ENCODE measurements at regions not wholly inside any gene's neighbourhood (a gene's known extent, or its start where the extent isn't known, plus 50 kb on each side); places are given as distances from the start of the nearest gene placed in this dataset.
"Not testable (repeated sequence)": the region's sequence is repeated elsewhere in the genome, so short reads cannot be mapped to it uniquely, and the experiment has no call there.

GRCh38 chr2:238601433-238602222 lies 174.9 kb downstream of the ASB1 start:
- DNase-seq: no peak

GRCh38 chr2:238602223-238602960 lies 175.7 kb downstream of the ASB1 start:
- no peak for DNase-seq

DNA sequence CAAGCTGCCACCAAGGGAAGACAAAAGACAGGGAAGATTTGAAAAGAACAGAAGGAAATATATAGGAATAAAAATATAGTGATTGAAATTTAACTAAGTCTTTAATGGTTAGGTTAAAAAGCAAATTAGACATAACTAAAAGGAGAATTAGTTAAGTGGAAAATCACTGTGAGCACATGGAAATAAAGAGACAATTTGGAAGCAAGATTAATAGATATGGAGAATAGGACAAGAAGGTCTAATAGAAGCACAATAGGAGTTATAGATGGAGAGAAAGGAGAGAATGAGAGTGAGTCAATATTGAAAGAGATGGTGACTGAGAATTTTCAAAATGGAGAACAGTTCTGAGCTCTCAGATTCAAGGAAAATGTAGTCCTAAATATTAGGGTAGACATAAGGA lies 176.9 kb downstream of the ASB1 start:
- DNase-seq: no peak

- no peak for DNase-seq
Observed at GRCh38 chr2:238606311-238606710, 179.6 kb downstream of the ASB1 start.

DNA sequence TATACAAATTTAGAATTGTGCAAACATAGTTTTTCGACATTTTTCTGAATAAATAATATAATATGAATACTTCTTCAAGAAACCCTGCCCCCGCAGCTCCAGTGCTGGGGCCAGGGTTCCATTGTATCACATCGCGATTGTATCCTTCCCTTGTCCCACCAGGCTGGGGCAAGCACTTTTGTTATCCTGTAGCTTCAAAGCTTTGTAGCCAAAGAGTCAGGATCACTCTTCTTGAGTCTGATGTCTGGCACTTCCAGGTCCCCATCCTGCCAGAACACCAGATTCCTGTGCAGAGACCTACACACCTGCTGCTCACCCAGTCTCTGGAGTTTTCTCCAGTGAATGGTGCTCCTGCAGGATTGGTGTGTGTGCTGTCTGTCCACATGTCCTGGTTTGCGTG lies 186.9 kb downstream of the ASB1 start:
- DNase-seq: no peak

GRCh38 chr2:238614376-238614775 lies 187.6 kb downstream of the ASB1 start:
- no peak for DNase-seq

DNA sequence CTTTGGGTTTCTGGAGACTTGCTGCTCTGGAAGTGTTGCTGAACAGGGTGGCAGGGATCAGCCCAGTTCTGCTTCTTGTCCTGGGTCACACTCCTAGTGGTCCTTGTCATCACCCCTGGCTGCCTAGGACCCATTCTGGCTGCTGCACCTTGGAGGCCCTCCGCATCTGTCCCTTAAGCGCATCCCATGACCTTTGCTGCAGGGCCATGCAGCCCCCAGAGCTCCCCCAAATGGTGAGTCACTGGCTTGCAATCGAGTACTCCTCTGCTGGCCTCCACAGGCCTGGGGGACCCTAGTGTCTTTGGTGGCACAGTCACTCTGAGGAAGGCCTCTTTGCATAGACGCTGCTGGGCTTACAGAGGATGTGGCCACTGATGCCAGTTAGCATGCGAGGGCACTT lies 188.5 kb downstream of the ASB1 start:
- DNase-seq: no peak

- DNase-seq: no peak
Observed at GRCh38 chr2:238616681-238617080, 190.0 kb downstream of the ASB1 start.

GRCh38 chr2:238618494-238619283 lies 192.0 kb downstream of the ASB1 start:
- DNase-seq: not testable (repeated sequence)

DNA sequence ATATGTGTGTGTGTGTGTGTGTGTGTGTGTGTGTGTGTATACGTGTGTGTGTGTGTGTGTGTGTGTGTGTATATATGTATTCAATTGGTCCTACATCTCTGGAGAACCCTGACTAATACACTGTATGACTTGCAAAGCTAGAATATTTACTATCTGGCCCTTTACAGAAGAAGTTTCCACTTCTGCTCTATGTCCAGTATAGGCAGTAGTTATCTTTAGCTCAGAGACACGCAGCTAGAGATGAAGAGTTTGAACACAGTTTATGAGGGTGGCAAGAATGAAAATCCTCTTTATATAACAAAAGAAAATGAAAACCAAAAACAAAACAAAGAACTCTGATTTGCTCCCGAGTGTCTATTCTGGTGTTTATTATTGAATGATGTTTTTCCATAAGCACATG lies 201.2 kb downstream of the ASB1 start:
- no peak for DNase-seq

DNA sequence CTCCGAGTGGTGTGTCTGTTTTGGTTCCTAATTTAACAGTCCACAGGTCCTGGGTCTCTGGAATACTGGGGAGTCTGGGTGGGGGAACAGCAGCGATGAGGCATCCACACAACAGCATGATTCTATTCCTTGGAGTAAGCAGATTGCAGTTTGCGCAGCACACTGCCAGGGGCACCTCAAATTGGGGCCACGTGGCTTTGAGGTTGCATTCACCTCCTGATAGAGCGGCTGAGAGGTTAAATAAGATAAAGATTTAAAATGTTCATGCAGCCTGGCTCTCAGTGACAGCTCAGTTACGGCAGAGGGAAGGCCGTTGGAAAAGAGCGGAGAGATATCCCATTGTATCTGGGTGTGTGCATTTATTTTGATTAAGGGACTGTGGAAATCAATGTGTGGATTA lies 202.3 kb downstream of the ASB1 start:
- DNase-seq: no peak

GRCh38 chr2:238631491-238632180 lies 204.9 kb downstream of the ASB1 start:
- DNase-seq: no peak

DNA sequence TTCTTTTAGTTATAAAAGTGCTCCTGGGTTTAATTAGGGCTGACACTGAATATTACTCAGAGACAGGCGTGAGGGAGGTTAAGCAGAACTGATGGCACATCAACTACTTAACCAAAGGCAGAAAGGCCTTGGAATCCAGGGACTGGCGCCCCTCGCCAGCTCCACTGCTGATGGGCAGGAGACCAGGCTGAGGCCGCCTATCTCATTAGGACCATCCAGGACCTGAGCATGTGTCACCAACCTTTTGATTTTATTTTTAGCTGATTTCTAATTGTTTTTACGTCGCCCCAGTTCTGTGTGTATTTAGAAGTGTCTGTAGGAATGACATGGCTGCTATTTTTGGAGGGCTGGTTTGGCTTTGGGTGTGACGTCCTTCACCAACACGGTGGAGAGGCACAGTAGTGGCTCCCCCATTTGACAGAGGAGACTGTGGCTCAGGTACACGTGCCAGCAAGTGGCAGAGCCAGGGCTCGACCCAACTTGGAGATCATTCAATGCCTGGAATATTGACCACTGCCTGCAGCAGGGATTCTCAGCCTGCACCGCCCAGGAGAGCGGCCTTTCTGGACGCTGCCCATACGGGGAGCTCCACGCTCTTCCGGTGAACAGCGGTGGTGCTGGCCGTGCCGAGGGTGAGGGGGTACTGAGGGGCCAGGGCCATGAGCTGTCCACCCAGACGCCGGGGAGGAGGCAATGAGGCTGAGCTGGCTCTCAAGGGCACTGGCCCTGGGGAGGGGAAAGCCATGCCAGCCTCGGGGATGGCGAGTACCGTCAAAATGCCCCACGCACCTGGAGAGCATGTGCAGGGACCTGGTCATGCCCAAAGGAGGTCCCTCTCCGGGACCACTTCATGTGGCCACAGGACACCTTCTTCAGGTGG lies 205.7 kb downstream of the ASB1 start:
- no peak for DNase-seq

DNA sequence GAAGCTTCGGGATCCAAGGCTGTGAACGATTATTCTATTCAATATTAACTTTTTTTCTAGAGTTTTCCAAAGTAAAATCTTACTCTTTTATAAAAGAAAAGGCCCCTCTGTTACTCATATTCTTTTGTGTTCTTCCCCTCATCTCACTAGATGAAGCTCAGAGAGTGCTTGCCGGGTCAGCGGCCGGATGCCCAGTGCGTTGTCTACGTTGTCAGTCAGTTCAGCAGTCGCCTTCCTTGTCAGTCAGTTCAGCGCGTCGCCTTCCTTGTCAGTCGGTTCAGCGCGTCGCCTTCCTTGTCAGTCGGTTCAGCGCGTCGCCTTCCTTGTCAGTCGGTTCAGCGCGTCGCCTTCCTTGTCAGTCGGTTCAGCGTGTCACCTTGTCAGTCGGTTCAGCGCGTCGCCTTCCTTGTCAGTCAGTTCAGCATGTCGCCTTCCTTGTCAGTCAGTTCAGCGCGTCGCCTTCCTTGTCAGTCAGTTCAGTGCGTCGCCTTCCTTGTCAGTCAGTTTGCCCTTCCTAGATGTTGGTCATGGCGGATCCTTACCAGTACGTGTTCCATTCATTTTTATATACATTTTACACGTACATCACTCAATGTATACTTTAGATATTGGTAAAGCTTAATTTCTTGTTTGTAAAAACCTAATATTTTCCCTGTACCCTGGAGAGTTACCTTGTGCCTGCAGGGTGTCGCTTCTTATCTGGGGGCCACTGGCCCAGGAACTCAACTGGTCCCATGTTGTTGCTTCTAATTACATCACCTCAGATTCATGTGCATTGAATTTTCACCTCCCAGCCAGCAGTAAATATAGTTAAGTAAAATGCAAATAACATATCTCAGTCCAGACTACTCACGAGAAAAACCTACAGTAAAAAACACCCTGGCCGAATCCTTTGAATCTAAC lies 206.9 kb downstream of the ASB1 start:
- no peak for DNase-seq

DNA sequence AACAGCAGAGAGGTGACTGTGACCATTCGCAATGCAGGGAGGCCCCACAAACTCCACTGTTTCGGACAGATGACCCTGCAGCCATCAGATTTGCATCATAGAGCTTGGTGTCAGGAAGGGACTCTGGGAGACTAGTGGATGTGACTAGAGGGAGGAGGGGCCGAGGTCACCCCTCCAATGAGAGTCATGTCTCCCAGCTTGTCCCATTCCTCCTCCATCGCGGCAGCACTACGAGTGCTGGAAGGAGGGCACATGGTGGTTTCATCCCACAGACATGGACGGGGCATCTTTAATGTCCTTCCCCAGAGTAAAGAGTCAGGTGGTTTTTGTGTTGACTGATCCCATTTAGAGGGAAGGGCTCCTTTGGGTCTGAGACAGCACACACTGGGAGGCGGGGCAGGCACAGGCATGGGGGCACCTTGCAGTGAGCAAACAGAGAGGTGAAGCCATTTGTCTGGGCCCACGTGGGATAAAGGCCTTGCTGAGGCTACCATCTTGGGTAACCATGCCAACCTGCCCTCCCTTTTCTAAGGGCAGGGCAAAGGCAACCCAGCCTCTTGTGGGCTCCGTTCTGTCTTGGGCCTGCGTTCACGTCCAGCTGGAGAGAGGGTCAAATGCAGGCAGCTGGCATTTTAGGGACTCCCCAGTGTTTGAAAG lies 208.1 kb downstream of the ASB1 start:
- DNase-seq: no peak

DNA sequence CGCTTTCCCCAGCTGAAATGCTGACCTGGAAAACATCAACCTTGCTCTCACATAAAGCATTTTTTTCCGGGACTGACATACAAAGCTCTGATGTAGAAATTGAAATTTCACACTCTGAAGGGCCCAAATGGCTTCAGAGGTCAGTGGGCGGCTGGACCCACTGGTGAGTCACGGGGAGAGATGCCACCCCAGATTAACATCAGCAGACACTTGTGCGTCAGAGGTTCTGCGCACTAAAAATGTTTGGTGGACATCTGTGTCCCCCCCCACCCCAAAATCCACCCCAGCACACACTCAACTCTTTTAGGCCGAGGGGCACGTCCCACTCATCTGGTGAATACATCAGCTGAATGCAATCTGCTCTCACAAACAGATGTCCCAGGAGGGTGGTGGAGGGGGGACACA lies 208.9 kb downstream of the ASB1 start:
- DNase-seq: no peak

GRCh38 chr2:238636269-238637073 lies 209.7 kb downstream of the ASB1 start:
- no peak for DNase-seq

- no peak for DNase-seq
Observed at GRCh38 chr2:238638100-238638981, 209.5 kb upstream of the TWIST2 start.
